GM19239 (cell line): ENCODE measurements at regions not wholly inside any gene's neighbourhood (a gene's known extent, or its start where the extent isn't known, plus 50 kb on each side); places are given as distances from the start of the nearest gene placed in this dataset.
"Not testable (repeated sequence)": the region's sequence is repeated elsewhere in the genome, so short reads cannot be mapped to it uniquely, and the experiment has no call there.

ENCODE experiments used
- DNase-seq: peaks from one replicate; pipeline ENCODE4 v3.0.0; 2011; ENCODE audit warnings: low spot score; ENCODE audit not compliant: insufficient read length
- FAIRE-seq: peaks from 2 replicates; lab custom pipeline; 2011; peaks lifted over from hg19 to GRCh38; lab: Jason Lieb, UNC

GRCh38 chr13:109949397-109949796, 163.0 kb upstream of the IRS2 start:
- no peak for DNase-seq
- no peak for FAIRE-seq

GRCh38 chr13:109947006-109947405, 160.6 kb upstream of the IRS2 start:
- no peak for DNase-seq
- no peak for FAIRE-seq

- no peak for FAIRE-seq
Observed at GRCh38 chr13:109945206-109945960, 159.0 kb upstream of the IRS2 start.

GRCh38 chr13:109941951-109942350, 155.6 kb upstream of the IRS2 start:
- DNase-seq (no peak), FAIRE-seq (no peak)

More at GRCh38 chr13:109945206-109945960, 159.0 kb upstream of the IRS2 start:
- no peak for DNase-seq

- DNase-seq (no peak), FAIRE-seq (no peak)
Observed at GRCh38 chr13:109941221-109941620, 154.8 kb upstream of the IRS2 start.

GRCh38 chr13:109940637-109941036, 154.3 kb upstream of the IRS2 start:
- FAIRE-seq: no peak
- DNase-seq: no peak

GRCh38 chr13:109939838-109940237, 153.5 kb upstream of the IRS2 start:
- DNase-seq: no peak
- no peak for FAIRE-seq

- no peak for DNase-seq
- FAIRE-seq: no peak
Observed at GRCh38 chr13:109939180-109939579, 152.8 kb upstream of the IRS2 start.

GRCh38 chr13:109938255-109938936, 152.0 kb upstream of the IRS2 start:
- FAIRE-seq: no peak
- DNase-seq: no peak

- not testable (repeated sequence) for DNase-seq, FAIRE-seq
Observed at GRCh38 chr13:109934520-109934919, 148.1 kb upstream of the IRS2 start.

GRCh38 chr13:109933476-109933875, 147.1 kb upstream of the IRS2 start:
- DNase-seq (no peak), FAIRE-seq (no peak)

GRCh38 chr13:109924376-109924775, 138.0 kb upstream of the IRS2 start:
- FAIRE-seq (no peak), DNase-seq (no peak)

- no peak for DNase-seq
- FAIRE-seq: no peak
Observed at GRCh38 chr13:109922518-109922917, 136.1 kb upstream of the IRS2 start.

- FAIRE-seq (no peak), DNase-seq (no peak)
Observed at GRCh38 chr13:109919715-109920375, 133.5 kb upstream of the IRS2 start.

- DNase-seq (no peak), FAIRE-seq (no peak)
Observed at GRCh38 chr13:109918179-109918711, 131.9 kb upstream of the IRS2 start.

- DNase-seq: no peak
- FAIRE-seq: no peak
Observed at GRCh38 chr13:109917422-109917821, 131.0 kb upstream of the IRS2 start.

- DNase-seq: no peak
- FAIRE-seq: no peak
Observed at GRCh38 chr13:109913936-109914510, 127.6 kb upstream of the IRS2 start.

GRCh38 chr13:109913186-109913585, 126.8 kb upstream of the IRS2 start:
- FAIRE-seq (no peak), DNase-seq (no peak)

- DNase-seq (no peak), FAIRE-seq (no peak)
Observed at GRCh38 chr13:109910194-109910593, 123.8 kb upstream of the IRS2 start.

- no peak for FAIRE-seq
- DNase-seq: no peak
Observed at GRCh38 chr13:109906976-109907375, 120.6 kb upstream of the IRS2 start.

- FAIRE-seq (no peak), DNase-seq (no peak)
Observed at GRCh38 chr13:109904218-109904617, 117.8 kb upstream of the IRS2 start.
